ENCODE measurements at regions not wholly inside any gene's neighbourhood (a gene's known extent, or its start where the extent isn't known, plus 50 kb on each side); places are given as distances from the start of the nearest gene placed in this dataset.

DNA sequence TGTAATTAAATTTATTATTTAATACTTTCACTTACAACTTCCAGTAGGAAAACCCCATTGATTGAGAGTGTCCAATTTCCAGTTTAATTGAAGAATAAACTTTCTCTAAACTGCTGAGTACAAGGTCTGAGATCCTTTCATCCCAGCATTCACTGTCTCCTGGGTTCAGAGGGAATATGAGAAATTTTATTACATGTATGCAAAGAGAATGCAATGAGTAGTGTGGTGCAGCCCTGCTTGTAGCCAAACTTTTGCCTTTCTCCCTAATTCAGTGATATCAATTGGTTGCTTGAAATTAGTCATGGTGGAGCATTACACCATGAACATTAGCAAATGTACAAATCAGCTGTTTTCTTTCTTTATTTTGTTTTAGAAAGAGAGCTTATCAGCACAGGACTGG lies 780.6 kb upstream of the MDGA2 start:
- no peak overlapping the region for H3K4me2 ChIP-seq (ENCODE audit: low read length)
- no peaks in the 10 kb centered on the region for H4K20me1 ChIP-seq (ENCODE audit: insufficient read depth)
- intact Hi-C loops (cut with micrococcal nuclease) = no loop called here
- RAD21 ChIA-PET (ENCODE audit: low non-redundant PET in 1 of 2, low total read pairs in 2 of 2, uncharacterized antibody in 2 of 2, unreplicated experiment in 2 of 2) = interaction anchor here in 1 of 2 experiments (0.6 kb wide), 1 partner anchor 625 kb away, joined by 5 read pairs; no protein-coding TSS in a partner anchor
- no peaks in the 10 kb centered on the region for H3K9me2 ChIP-seq (ENCODE audit: insufficient read depth)
- no peaks in the 10 kb centered on the region for H3K79me2 ChIP-seq (ENCODE audit: insufficient read depth, low read length)
- H2AFZ ChIP-seq (ENCODE audit: low read depth, low read length, poor library complexity, severe bottlenecking) = no peak overlapping the region
- no peak for ATAC-seq
- no peaks in the 10 kb centered on the region for H3K4me1 ChIP-seq (ENCODE audit: control insufficient read depth in 1 of 2, insufficient read depth in 2 of 2, low read length in 2 of 2)
- no peaks in the 10 kb centered on the region for H3K27me3 ChIP-seq (ENCODE audit: insufficient read depth, low read length)
- TF ChIP-seq, protein P1, sequence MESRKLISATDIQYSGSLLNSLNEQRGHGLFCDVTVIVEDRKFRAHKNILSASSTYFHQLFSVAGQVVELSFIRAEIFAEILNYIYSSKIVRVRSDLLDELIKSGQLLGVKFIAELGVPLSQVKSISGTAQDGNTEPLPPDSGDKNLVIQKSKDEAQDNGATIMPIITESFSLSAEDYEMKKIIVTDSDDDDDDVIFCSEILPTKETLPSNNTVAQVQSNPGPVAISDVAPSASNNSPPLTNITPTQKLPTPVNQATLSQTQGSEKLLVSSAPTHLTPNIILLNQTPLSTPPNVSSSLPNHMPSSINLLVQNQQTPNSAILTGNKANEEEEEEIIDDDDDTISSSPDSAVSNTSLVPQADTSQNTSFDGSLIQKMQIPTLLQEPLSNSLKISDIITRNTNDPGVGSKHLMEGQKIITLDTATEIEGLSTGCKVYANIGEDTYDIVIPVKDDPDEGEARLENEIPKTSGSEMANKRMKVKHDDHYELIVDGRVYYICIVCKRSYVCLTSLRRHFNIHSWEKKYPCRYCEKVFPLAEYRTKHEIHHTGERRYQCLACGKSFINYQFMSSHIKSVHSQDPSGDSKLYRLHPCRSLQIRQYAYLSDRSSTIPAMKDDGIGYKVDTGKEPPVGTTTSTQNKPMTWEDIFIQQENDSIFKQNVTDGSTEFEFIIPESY (IDR thresholded peaks at IDR 0.05; ENCODE audit: extremely low read depth, insufficient replicate concordance, low read length) = no peak
- TF ChIP-seq POLR2AphosphoS5 (IDR thresholded peaks at IDR 0.05; ENCODE audit: low read depth, low read length) (no peak), ELF1 (IDR thresholded peaks at IDR 0.05; ENCODE audit: borderline replicate concordance, low read depth) (no peak)
- TF ChIP-seq, protein P2, sequence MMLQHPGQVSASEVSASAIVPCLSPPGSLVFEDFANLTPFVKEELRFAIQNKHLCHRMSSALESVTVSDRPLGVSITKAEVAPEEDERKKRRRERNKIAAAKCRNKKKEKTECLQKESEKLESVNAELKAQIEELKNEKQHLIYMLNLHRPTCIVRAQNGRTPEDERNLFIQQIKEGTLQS (IDR thresholded peaks at IDR 0.05) = no peak
- H3K9ac ChIP-seq (ENCODE audit: low read length) = no peak overlapping the region
- H3K27ac ChIP-seq (ENCODE audit: low read depth, low read length) = no peak overlapping the region
- H3K4me3 ChIP-seq (replicated peaks in 1 of 2; ENCODE audit: low read depth in 1 of 2, low read length in 2 of 2) = no peak overlapping the region
- POLR2A ChIA-PET = no interaction called here
- H3K36me3 ChIP-seq (ENCODE audit: control insufficient read depth in 1 of 2, insufficient read depth in 2 of 2, low read length in 2 of 2) = no peaks in the 10 kb centered on the region
- CTCF ChIA-PET = no interaction called here
- no peak for DNase-seq (ENCODE audit: low read depth, low spot score)
- no peaks in the 10 kb centered on the region for H3K9me3 ChIP-seq (ENCODE audit: control insufficient read depth in 1 of 2, insufficient read depth in 1 of 2, low read depth in 1 of 2, low read length in 2 of 2)
- BruUV-seq (replicated peaks) = no TSS peak

DNA sequence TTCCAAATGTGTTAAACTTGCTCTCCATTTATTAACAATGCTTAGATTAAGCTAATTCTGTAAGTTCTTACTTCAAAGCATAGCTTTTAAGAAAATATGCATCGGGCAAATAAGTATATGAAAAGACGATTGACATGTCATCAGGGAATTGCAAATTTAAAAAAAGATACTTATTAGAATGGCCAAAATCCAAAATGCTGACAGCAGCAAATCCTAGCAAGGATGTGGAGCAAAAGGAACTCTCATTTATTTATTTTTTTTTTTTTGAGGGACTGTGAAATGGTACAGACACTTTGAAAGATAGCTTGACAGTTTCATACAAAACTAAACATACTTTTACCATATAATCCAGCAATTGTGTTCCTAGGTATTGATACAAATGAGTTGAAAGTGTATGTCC lies 779.5 kb upstream of the MDGA2 start:
- Histone ChIP-seq H3K9me2 (ENCODE audit: insufficient read depth) (no peaks in the 10 kb centered on the region), H3K27me3 (ENCODE audit: insufficient read depth, low read length) (no peaks in the 10 kb centered on the region), H3K36me3 (ENCODE audit: control insufficient read depth in 1 of 2, insufficient read depth in 2 of 2, low read length in 2 of 2) (no peaks in the 10 kb centered on the region), H4K20me1 (ENCODE audit: insufficient read depth) (no peaks in the 10 kb centered on the region), H3K27ac (ENCODE audit: low read depth, low read length) (no peak overlapping the region), H3K79me2 (ENCODE audit: insufficient read depth, low read length) (no peaks in the 10 kb centered on the region), H3K4me1 (ENCODE audit: control insufficient read depth in 1 of 2, insufficient read depth in 2 of 2, low read length in 2 of 2) (no peaks in the 10 kb centered on the region), H3K9me3 (ENCODE audit: control insufficient read depth in 1 of 2, insufficient read depth in 1 of 2, low read depth in 1 of 2, low read length in 2 of 2) (no peaks in the 10 kb centered on the region), H3K4me3 (replicated peaks in 1 of 2; ENCODE audit: low read depth in 1 of 2, low read length in 2 of 2) (no peak overlapping the region), H3K4me2 (ENCODE audit: low read length) (no peak overlapping the region), H3K9ac (ENCODE audit: low read length) (no peak overlapping the region), H2AFZ (ENCODE audit: low read depth, low read length, poor library complexity, severe bottlenecking) (no peak overlapping the region)
- ChIA-PET CTCF (no interaction called here), RAD21 (ENCODE audit: low non-redundant PET in 1 of 2, low total read pairs in 2 of 2, uncharacterized antibody in 2 of 2, unreplicated experiment in 2 of 2) (no interaction called here), POLR2A (no interaction called here)
- TF ChIP-seq EZH2phosphoT487 (IDR thresholded peaks at IDR 0.05; ENCODE audit: borderline replicate concordance) (no peak), POLR2AphosphoS5 (IDR thresholded peaks at IDR 0.05; ENCODE audit: low read depth, low read length) (no peak), YY1 (IDR thresholded peaks at IDR 0.05; ENCODE audit: extremely low read depth, insufficient replicate concordance, low read depth, low read length) (no peak), SP1 (IDR thresholded peaks at IDR 0.05; ENCODE audit: low read depth) (no peak), EZH2 (IDR thresholded peaks at IDR 0.05) (no peak), JUND (IDR thresholded peaks at IDR 0.05) (no peak), RAD21 (IDR thresholded peaks at IDR 0.05; ENCODE audit: low read depth) (no peak), CBX3 (IDR thresholded peaks at IDR 0.05; ENCODE audit: low read depth) (no peak), ELF1 (IDR thresholded peaks at IDR 0.05; ENCODE audit: borderline replicate concordance, low read depth) (no peak), SRF (IDR thresholded peaks at IDR 0.05; ENCODE audit: low read depth) (no peak)
- TF ChIP-seq, protein P3, sequence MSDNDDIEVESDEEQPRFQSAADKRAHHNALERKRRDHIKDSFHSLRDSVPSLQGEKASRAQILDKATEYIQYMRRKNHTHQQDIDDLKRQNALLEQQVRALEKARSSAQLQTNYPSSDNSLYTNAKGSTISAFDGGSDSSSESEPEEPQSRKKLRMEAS (IDR thresholded peaks at IDR 0.05) = no peak
- TF ChIP-seq, protein P4, sequence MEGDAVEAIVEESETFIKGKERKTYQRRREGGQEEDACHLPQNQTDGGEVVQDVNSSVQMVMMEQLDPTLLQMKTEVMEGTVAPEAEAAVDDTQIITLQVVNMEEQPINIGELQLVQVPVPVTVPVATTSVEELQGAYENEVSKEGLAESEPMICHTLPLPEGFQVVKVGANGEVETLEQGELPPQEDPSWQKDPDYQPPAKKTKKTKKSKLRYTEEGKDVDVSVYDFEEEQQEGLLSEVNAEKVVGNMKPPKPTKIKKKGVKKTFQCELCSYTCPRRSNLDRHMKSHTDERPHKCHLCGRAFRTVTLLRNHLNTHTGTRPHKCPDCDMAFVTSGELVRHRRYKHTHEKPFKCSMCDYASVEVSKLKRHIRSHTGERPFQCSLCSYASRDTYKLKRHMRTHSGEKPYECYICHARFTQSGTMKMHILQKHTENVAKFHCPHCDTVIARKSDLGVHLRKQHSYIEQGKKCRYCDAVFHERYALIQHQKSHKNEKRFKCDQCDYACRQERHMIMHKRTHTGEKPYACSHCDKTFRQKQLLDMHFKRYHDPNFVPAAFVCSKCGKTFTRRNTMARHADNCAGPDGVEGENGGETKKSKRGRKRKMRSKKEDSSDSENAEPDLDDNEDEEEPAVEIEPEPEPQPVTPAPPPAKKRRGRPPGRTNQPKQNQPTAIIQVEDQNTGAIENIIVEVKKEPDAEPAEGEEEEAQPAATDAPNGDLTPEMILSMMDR (IDR thresholded peaks at IDR 0.05 in 2 of 3, conservative IDR thresholded peaks at IDR 0.05 in 1 of 3; ENCODE audit: borderline replicate concordance in 1 of 3, insufficient read depth in 1 of 3, low read depth in 2 of 3, low read length in 2 of 3) = no peak
- TF ChIP-seq, protein P2 (IDR thresholded peaks at IDR 0.05) = no peak
- intact Hi-C loops (cut with micrococcal nuclease) = no loop called here
- BruUV-seq (replicated peaks) = no TSS peak
- no peak for DNase-seq (ENCODE audit: low read depth, low spot score)
- no peak for ATAC-seq
